Prostate gland (tissue), 2 donors: ENCODE measurements at regions not wholly inside any gene's neighbourhood (a gene's known extent, or its start where the extent isn't known, plus 50 kb on each side); places are given as distances from the start of the nearest gene placed in this dataset.

Experiments used
- POLR2A ChIP-seq: fragments of 450-650 bp; IDR thresholded peaks from one replicate; pipeline ENCODE4 v1.6.1; 2016; ENCODE audit warnings: antibody characterized with exemption, mild to moderate bottlenecking
- TF ChIP-seq, protein P1 (sequence below), 4 experiments: fragments of 200-600 bp in 2 of 4; fragments of 450-650 bp in 2 of 4; sonication (generic) in 2 of 4; IDR thresholded peaks; 1 replicate in 3 of 4; 2 replicates in 1 of 4; pipeline ENCODE4 v1.5.1; 2016 to 2019; ENCODE audit warnings: antibody characterized with exemption in 4 of 4, mild to moderate bottlenecking in 2 of 4, moderate library complexity in 2 of 4

DNA sequence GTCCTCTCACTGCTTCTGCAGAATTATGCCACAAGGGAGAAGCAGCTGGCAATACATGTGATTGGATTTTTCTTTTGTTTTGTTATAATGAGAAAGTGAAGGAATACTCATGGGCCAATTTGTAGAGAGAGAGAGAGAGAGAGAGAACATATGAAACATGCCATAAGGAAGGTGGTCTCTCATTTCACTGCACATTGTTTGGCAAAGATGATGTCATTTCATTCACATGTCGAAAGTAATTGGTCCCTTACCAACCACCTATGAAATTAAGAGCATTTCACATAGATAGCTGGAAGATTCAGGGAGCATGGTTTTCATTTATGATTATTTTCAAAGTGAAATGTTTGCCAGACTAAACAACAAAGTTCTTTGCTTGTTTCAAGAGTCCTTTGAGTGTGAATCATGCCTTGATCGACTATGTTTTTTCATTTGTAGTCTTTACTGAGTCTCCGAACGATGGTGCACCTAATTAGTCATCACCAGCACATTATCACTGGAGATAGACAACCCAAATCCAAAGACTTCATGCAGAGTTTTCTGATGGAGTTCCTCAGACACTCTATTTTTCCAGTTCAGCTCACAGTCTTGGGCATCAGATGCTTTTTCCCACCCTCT is 130.1 kb upstream of the ZEB1 start:
- TF ChIP-seq POLR2A = no peak
- TF ChIP-seq, protein P1, sequence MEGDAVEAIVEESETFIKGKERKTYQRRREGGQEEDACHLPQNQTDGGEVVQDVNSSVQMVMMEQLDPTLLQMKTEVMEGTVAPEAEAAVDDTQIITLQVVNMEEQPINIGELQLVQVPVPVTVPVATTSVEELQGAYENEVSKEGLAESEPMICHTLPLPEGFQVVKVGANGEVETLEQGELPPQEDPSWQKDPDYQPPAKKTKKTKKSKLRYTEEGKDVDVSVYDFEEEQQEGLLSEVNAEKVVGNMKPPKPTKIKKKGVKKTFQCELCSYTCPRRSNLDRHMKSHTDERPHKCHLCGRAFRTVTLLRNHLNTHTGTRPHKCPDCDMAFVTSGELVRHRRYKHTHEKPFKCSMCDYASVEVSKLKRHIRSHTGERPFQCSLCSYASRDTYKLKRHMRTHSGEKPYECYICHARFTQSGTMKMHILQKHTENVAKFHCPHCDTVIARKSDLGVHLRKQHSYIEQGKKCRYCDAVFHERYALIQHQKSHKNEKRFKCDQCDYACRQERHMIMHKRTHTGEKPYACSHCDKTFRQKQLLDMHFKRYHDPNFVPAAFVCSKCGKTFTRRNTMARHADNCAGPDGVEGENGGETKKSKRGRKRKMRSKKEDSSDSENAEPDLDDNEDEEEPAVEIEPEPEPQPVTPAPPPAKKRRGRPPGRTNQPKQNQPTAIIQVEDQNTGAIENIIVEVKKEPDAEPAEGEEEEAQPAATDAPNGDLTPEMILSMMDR (IDR thresholded peaks at IDR 0.05) = no peak
